T-cell (primary cell): ENCODE measurements at regions not wholly inside any gene's neighbourhood (a gene's known extent, or its start where the extent isn't known, plus 50 kb on each side); places are given as distances from the start of the nearest gene placed in this dataset.

Experiments used
- ATAC-seq, 4 experiments: fragments of 200-7000 bp in 3 of 4; fragments of 150-1000 bp in 1 of 4; cut with Tn5 transposase; replicated peaks in 1 of 4; 1 replicate in 3 of 4; 2 replicates in 1 of 4; pipeline ENCODE4 v1.10.0; 2021; ENCODE audit warnings: moderate library complexity in 3 of 4, mild to moderate bottlenecking in 2 of 4, moderate number of reproducible peaks in 1 of 4
- CTCF ChIA-PET, 2 donors: fragments of 300-600 bp; sonication (Branson Sonifier 250); formaldehyde crosslinking; loops; one replicate each; lab custom pipeline; 2022; ENCODE audit warnings: antibody characterized with exemption in 2 of 2; lab: Charles Lee
- POLR2A ChIA-PET, 2 donors: fragments of 300-600 bp; sonication (Branson Sonifier 250); formaldehyde crosslinking; loops; one replicate each; lab custom pipeline; 2022; ENCODE audit warnings: antibody characterized with exemption in 2 of 2; lab: Charles Lee
- DNase-seq, 35 experiments: peaks; one replicate each; pipeline versions ENCODE4 v3.0.0 to v3.0.0-alpha.2; 2013 to 2023
- H3K27ac ChIP-seq: one replicate; pipeline ENCODE4 v1.5.1; 2013; ENCODE audit warnings: low read length
- H3K27me3 ChIP-seq, 2 experiments: replicated peaks in 1 of 2; 1 replicate in 1 of 2; 2 replicates in 1 of 2; pipeline versions ENCODE4 v1.6.1 to v1.7.0; 2013; ENCODE audit warnings: low read length in 1 of 2, mixed read lengths in 1 of 2; ENCODE audit not compliant: control insufficient read depth in 2 of 2, insufficient read depth in 2 of 2; ENCODE audit errors: extremely low read depth in 1 of 2
- H3K36me3 ChIP-seq, 2 donors: 1 replicate in 1 of 2; 2 replicates in 1 of 2; pipeline versions ENCODE4 v1.6.1 to v1.7.0; 2013; ENCODE audit warnings: low read length in 1 of 2; ENCODE audit not compliant: control insufficient read depth in 2 of 2, insufficient read depth in 1 of 2; ENCODE audit errors: extremely low read depth in 1 of 2
- H3K4me1 ChIP-seq, 2 experiments: 1 replicate in 1 of 2; 2 replicates in 1 of 2; pipeline versions ENCODE4 v1.6.1 to v1.7.0; 2013; ENCODE audit warnings: low read length in 2 of 2, mixed read lengths in 1 of 2; ENCODE audit not compliant: insufficient read depth in 2 of 2, control insufficient read depth in 1 of 2; ENCODE audit errors: extremely low read depth in 1 of 2
- H3K4me3 ChIP-seq, 2 donors: 1 replicate in 1 of 2; 2 replicates in 1 of 2; pipeline versions ENCODE4 v1.5.1 to v1.7.0; 2013; ENCODE audit warnings: mild to moderate bottlenecking in 2 of 2, low read length in 1 of 2, moderate library complexity in 1 of 2; ENCODE audit not compliant: control insufficient read depth in 1 of 2; ENCODE audit errors: extremely low read depth in 1 of 2
- H3K9me3 ChIP-seq: 2 replicates; pipeline ENCODE4 v1.7.0; 2013
- H3K27ac Mint-ChIP-seq, 2 donors: one replicate each; pipeline ENCODE4 v1.8.0; 2020 to 2021; ENCODE audit warnings: mild to moderate bottlenecking in 2 of 2, mixed read lengths in 2 of 2
- H3K27me3 Mint-ChIP-seq, 2 donors: one replicate each; pipeline ENCODE4 v1.8.0; 2021 to 2022; ENCODE audit warnings: mixed read lengths in 2 of 2
- H3K36me3 Mint-ChIP-seq: one replicate; pipeline ENCODE4 v1.8.0; 2021; ENCODE audit warnings: mixed read lengths
- H3K4me1 Mint-ChIP-seq, 3 donors: one replicate each; pipeline ENCODE4 v1.8.0; 2020 to 2022; ENCODE audit warnings: mixed read lengths in 3 of 3, mild to moderate bottlenecking in 1 of 3
- H3K4me3 Mint-ChIP-seq, 3 donors: one replicate each; pipeline ENCODE4 v1.8.0; 2020 to 2022; ENCODE audit warnings: mild to moderate bottlenecking in 3 of 3, mixed read lengths in 3 of 3, moderate library complexity in 3 of 3
- H3K9me3 Mint-ChIP-seq, 3 donors: one replicate each; pipeline ENCODE4 v1.8.0; 2020 to 2022; ENCODE audit warnings: mixed read lengths in 3 of 3
- WGBS: methylation state at CpG from one replicate; pipeline ENCODE4 v1.1.5; 2013; ENCODE audit warnings: missing lambda C conversion rate; ENCODE audit not compliant: insufficient coverage; 5-methylcytosine and 5-hydroxymethylcytosine counted together

GRCh38 chr1:30106125-30106524, 617.3 kb downstream of the MATN1 start:
- H3K27ac ChIP-seq: no peak overlapping the region
- WGBS: 43% methylated on average over 6 of the region's 8 CpGs
- DNase-seq (peak in 1 of 35 experiments; percentile 12), ATAC-seq (no peak)
- ChIA-PET POLR2A (no interaction called here), CTCF (no interaction called here)
- H3K4me3 ChIP-seq: no peak overlapping the region
- H3K36me3 ChIP-seq: no peaks in the 10 kb centered on the region
- Mint-ChIP-seq H3K4me1 (no peaks in the 10 kb centered on the region), H3K9me3 (no peaks in the 10 kb centered on the region), H3K27ac (no peak overlapping the region), H3K27me3 (peaks cover 27 to 32% of the 10 kb centered on the region in 2 donors), H3K4me3 (no peak overlapping the region), H3K36me3 (no peaks in the 10 kb centered on the region)
- H3K4me1 ChIP-seq: no peaks in the 10 kb centered on the region
- H3K9me3 ChIP-seq: no peaks in the 10 kb centered on the region
- peaks cover 0 to 31% of the 10 kb centered on the region in 2 experiments for H3K27me3 ChIP-seq

- Mint-ChIP-seq H3K4me1 (no peaks in the 10 kb centered on the region), H3K27me3 (peaks cover 19 to 25% of the 10 kb centered on the region in 2 donors), H3K27ac (no peak overlapping the region), H3K36me3 (no peaks in the 10 kb centered on the region), H3K9me3 (no peaks in the 10 kb centered on the region), H3K4me3 (no peak overlapping the region)
- Histone ChIP-seq H3K9me3 (no peaks in the 10 kb centered on the region), H3K27ac (no peak overlapping the region), H3K4me3 (no peak overlapping the region), H3K4me1 (no peaks in the 10 kb centered on the region), H3K36me3 (no peaks in the 10 kb centered on the region), H3K27me3 (peaks cover 0 to 27% of the 10 kb centered on the region in 2 experiments)
- CTCF ChIA-PET: no interaction called here
- WGBS: 80% methylated on average over 1 of the region's 4 CpGs
- POLR2A ChIA-PET: no interaction called here
- ATAC-seq: no peak
- DNase-seq: no peak
Observed at GRCh38 chr1:30104551-30104950, 618.8 kb downstream of the MATN1 start.

- no peaks in the 10 kb centered on the region for H3K4me1 Mint-ChIP-seq
Observed at GRCh38 chr1:30103708-30104411, 619.5 kb downstream of the MATN1 start.

GRCh38 chr1:30102605-30103004, 620.8 kb downstream of the MATN1 start:
- H3K27ac Mint-ChIP-seq: no peak overlapping the region
- H3K36me3 Mint-ChIP-seq: no peaks in the 10 kb centered on the region
- Histone ChIP-seq H3K4me3 (no peak overlapping the region), H3K36me3 (no peaks in the 10 kb centered on the region), H3K27me3 (peaks cover 0 to 23% of the 10 kb centered on the region in 2 experiments), H3K9me3 (no peaks in the 10 kb centered on the region), H3K4me1 (no peaks in the 10 kb centered on the region), H3K27ac (no peak overlapping the region)
- H3K9me3 Mint-ChIP-seq: no peaks in the 10 kb centered on the region
- H3K4me3 Mint-ChIP-seq: no peak overlapping the region
- H3K4me1 Mint-ChIP-seq: no peaks in the 10 kb centered on the region
- POLR2A ChIA-PET: interaction anchor here in 1 of 2 donors (0.6 kb wide), 1 partner anchor 133 kb away, joined by 3 read pairs; no protein-coding TSS in a partner anchor
- ATAC-seq: no peak
- CTCF ChIA-PET: no interaction called here
- 100% methylated on average over 2 of the region's 7 CpGs for WGBS
- peaks cover 7 to 15% of the 10 kb centered on the region in 2 donors for H3K27me3 Mint-ChIP-seq
- DNase-seq: no peak

More at GRCh38 chr1:30103708-30104411, 619.5 kb downstream of the MATN1 start:
- Histone ChIP-seq H3K4me3 (no peak overlapping the region), H3K9me3 (no peaks in the 10 kb centered on the region), H3K4me1 (no peaks in the 10 kb centered on the region), H3K27ac (no peak overlapping the region), H3K36me3 (no peaks in the 10 kb centered on the region), H3K27me3 (peaks cover 0 to 24% of the 10 kb centered on the region in 2 experiments)
- ATAC-seq: no peak
- DNase-seq: no peak
- H3K27me3 Mint-ChIP-seq: peaks cover 14 to 21% of the 10 kb centered on the region in 2 donors
- ChIA-PET POLR2A (no interaction called here), CTCF (no interaction called here)
- no peak overlapping the region for H3K4me3 Mint-ChIP-seq
- H3K36me3 Mint-ChIP-seq: no peaks in the 10 kb centered on the region
- H3K27ac Mint-ChIP-seq: no peak overlapping the region
- 57% methylated on average over 5 of the region's 14 CpGs for WGBS
- H3K9me3 Mint-ChIP-seq: no peaks in the 10 kb centered on the region

- Histone ChIP-seq H3K36me3 (no peaks in the 10 kb centered on the region), H3K9me3 (no peaks in the 10 kb centered on the region), H3K4me1 (no peaks in the 10 kb centered on the region), H3K4me3 (no peak overlapping the region), H3K27ac (no peak overlapping the region), H3K27me3 (peaks cover 0 to 18% of the 10 kb centered on the region in 2 experiments)
- CTCF ChIA-PET: no interaction called here
- POLR2A ChIA-PET: interaction anchor here in 1 of 2 donors (0.6 kb wide), 1 partner anchor 134 kb away, joined by 3 read pairs; no protein-coding TSS in a partner anchor
- peaks cover 0 to 8% of the 10 kb centered on the region in 2 donors for H3K27me3 Mint-ChIP-seq
- 43% methylated on average over 8 of the region's 9 CpGs for WGBS
- no peaks in the 10 kb centered on the region for H3K36me3 Mint-ChIP-seq
- no peaks in the 10 kb centered on the region for H3K9me3 Mint-ChIP-seq
- no peak overlapping the region for H3K4me3 Mint-ChIP-seq
- H3K27ac Mint-ChIP-seq: no peak overlapping the region
- ATAC-seq (no peak), DNase-seq (no peak)
- no peaks in the 10 kb centered on the region for H3K4me1 Mint-ChIP-seq
Observed at GRCh38 chr1:30101487-30102227, 621.7 kb downstream of the MATN1 start.

- Histone ChIP-seq H3K27ac (no peak overlapping the region), H3K9me3 (no peaks in the 10 kb centered on the region), H3K4me3 (no peak overlapping the region), H3K27me3 (peaks cover 0 to 16% of the 10 kb centered on the region in 2 experiments), H3K4me1 (no peaks in the 10 kb centered on the region), H3K36me3 (no peaks in the 10 kb centered on the region)
- ATAC-seq (no peak), DNase-seq (no peak)
- Mint-ChIP-seq H3K36me3 (no peaks in the 10 kb centered on the region), H3K27ac (no peak overlapping the region), H3K4me1 (no peaks in the 10 kb centered on the region), H3K27me3 (peaks cover 0 to 8% of the 10 kb centered on the region in 2 donors), H3K4me3 (no peak overlapping the region), H3K9me3 (no peaks in the 10 kb centered on the region)
- ChIA-PET POLR2A (no interaction called here), CTCF (no interaction called here)
- WGBS: 60% methylated on average over 1 of the region's 8 CpGs
Observed at GRCh38 chr1:30101016-30101415, 622.4 kb downstream of the MATN1 start.
